OCI-LY1 (cell line): ENCODE measurements at regions not wholly inside any gene's neighbourhood (a gene's known extent, or its start where the extent isn't known, plus 50 kb on each side); places are given as distances from the start of the nearest gene placed in this dataset.

ENCODE experiments used
- H2AFZ ChIP-seq: fragments of 200-600 bp; sonication (generic), shearing (Covaris generic); 2 replicates; pipeline ENCODE4 v1.6.0; 2014; ENCODE audit warnings: antibody characterized with exemption, mild to moderate bottlenecking, low read length
- H3F3A ChIP-seq: fragments of 200-600 bp; sonication (generic), shearing (Covaris generic); 2 replicates; pipeline ENCODE4 v1.6.0; 2014; ENCODE audit warnings: mild to moderate bottlenecking, antibody characterized with exemption, low read length, moderate library complexity; ENCODE audit not compliant: insufficient read depth
- H3K27ac ChIP-seq: fragments of 200-600 bp; sonication (generic); 2 replicates; pipeline ENCODE4 v1.5.1; 2014; ENCODE audit warnings: low read length, mixed run types, mild to moderate bottlenecking, low read depth; ENCODE audit not compliant: poor library complexity, severe bottlenecking
- H3K27me3 ChIP-seq: fragments of 200-600 bp; sonication (generic); 2 replicates; pipeline ENCODE4 v1.6.0; 2014; ENCODE audit warnings: antibody characterized with exemption, mild to moderate bottlenecking, low read length, moderate library complexity; ENCODE audit not compliant: insufficient read depth
- H3K36me3 ChIP-seq: fragments of 200-600 bp; sonication (generic); 2 replicates; pipeline ENCODE4 v1.6.1; 2014; ENCODE audit warnings: mild to moderate bottlenecking, antibody characterized with exemption, low read length, moderate library complexity, mixed read lengths; ENCODE audit not compliant: insufficient read depth
- H3K4me1 ChIP-seq: fragments of 200-600 bp; sonication (generic); 2 replicates; pipeline ENCODE4 v1.5.1; 2014; ENCODE audit warnings: mild to moderate bottlenecking, low read length, moderate library complexity; ENCODE audit not compliant: insufficient read depth, severe bottlenecking
- H3K4me2 ChIP-seq: fragments of 200-600 bp; sonication (generic), shearing (Covaris generic); 2 replicates; pipeline ENCODE4 v1.6.1; 2014; ENCODE audit warnings: low read length
- H3K4me3 ChIP-seq: fragments of 200-600 bp; sonication (generic); 2 replicates; pipeline ENCODE4 v1.5.1; 2014; ENCODE audit warnings: low read length, low read depth, mild to moderate bottlenecking, mixed read lengths; ENCODE audit not compliant: poor library complexity, severe bottlenecking
- H3K79me2 ChIP-seq: fragments of 200-600 bp; shearing (Covaris generic); 2 replicates; pipeline ENCODE4 v1.6.1; 2016; ENCODE audit warnings: mixed run types, low read length, mixed read lengths; ENCODE audit not compliant: insufficient read depth
- H3K9ac ChIP-seq: fragments of 200-600 bp; sonication (generic), shearing (Covaris generic); 2 replicates; pipeline ENCODE4 v1.6.1; 2014; ENCODE audit warnings: mild to moderate bottlenecking, low read length, mixed read lengths
- H3K9me2 ChIP-seq: fragments of 200-600 bp; sonication (generic), shearing (Covaris generic); 2 replicates; pipeline ENCODE4 v1.6.1; 2014; ENCODE audit warnings: low read depth, mild to moderate bottlenecking, low read length, mixed read lengths
- H3K9me3 ChIP-seq: fragments of 200-600 bp; shearing (Covaris generic); 2 replicates; pipeline ENCODE4 v1.6.1; 2014; ENCODE audit warnings: low read length, mixed read lengths
- H4K20me1 ChIP-seq: fragments of 200-600 bp; sonication (generic), shearing (Covaris generic); 2 replicates; pipeline ENCODE4 v1.6.0; 2016; ENCODE audit warnings: mild to moderate bottlenecking, low read length; ENCODE audit not compliant: insufficient read depth
- CTCF ChIP-seq: fragments of 200-600 bp; sonication (generic), shearing (Covaris generic); IDR thresholded peaks from 2 replicates; pipeline ENCODE4 v1.5.1; 2017; ENCODE audit warnings: mild to moderate bottlenecking, antibody characterized with exemption, low read length, moderate library complexity, mixed read lengths
- EZH2 ChIP-seq: fragments of 200-600 bp; sonication (generic), shearing (Covaris generic); IDR thresholded peaks from 2 replicates; pipeline ENCODE4 v1.8.0; 2017; ENCODE audit warnings: borderline replicate concordance, mixed run types, mild to moderate bottlenecking, antibody characterized with exemption, low read length, moderate library complexity, mixed read lengths

- H3K4me1 ChIP-seq = no peaks in the 10 kb centered on the region
- no peak for TF ChIP-seq EZH2
- no peak for TF ChIP-seq CTCF
- H4K20me1 ChIP-seq = no peaks in the 10 kb centered on the region
- no peak overlapping the region for H3K4me2 ChIP-seq
- no peak overlapping the region for H2AFZ ChIP-seq
- no peaks in the 10 kb centered on the region for H3K9me2 ChIP-seq
- H3K36me3 ChIP-seq = no peaks in the 10 kb centered on the region
- no peaks in the 10 kb centered on the region for H3K27me3 ChIP-seq
- no peak overlapping the region for H3K27ac ChIP-seq
- no peaks in the 10 kb centered on the region for H3K79me2 ChIP-seq
- no peaks in the 10 kb centered on the region for H3K9me3 ChIP-seq
- H3K4me3 ChIP-seq = no peak overlapping the region
- H3K9ac ChIP-seq = no peak overlapping the region
- H3F3A ChIP-seq = no peaks in the 10 kb centered on the region
Observed at GRCh38 chr7:79570903-79571302, 117.4 kb upstream of the MAGI2 start.

- H3K27me3 ChIP-seq = no peaks in the 10 kb centered on the region
- H2AFZ ChIP-seq = no peak overlapping the region
- H3K4me2 ChIP-seq = no peak overlapping the region
- no peaks in the 10 kb centered on the region for H3K9me3 ChIP-seq
- H3K4me1 ChIP-seq = no peaks in the 10 kb centered on the region
- no peak overlapping the region for H3K9ac ChIP-seq
- H3K79me2 ChIP-seq = no peaks in the 10 kb centered on the region
- TF ChIP-seq EZH2 = no peak
- TF ChIP-seq CTCF = no peak
- H4K20me1 ChIP-seq = no peaks in the 10 kb centered on the region
- no peak overlapping the region for H3K27ac ChIP-seq
- no peaks in the 10 kb centered on the region for H3F3A ChIP-seq
- no peak overlapping the region for H3K4me3 ChIP-seq
- H3K36me3 ChIP-seq = no peaks in the 10 kb centered on the region
- H3K9me2 ChIP-seq = no peaks in the 10 kb centered on the region
Observed at GRCh38 chr7:79563821-79564522, 110.5 kb upstream of the MAGI2 start.

- H3K9me2 ChIP-seq = no peaks in the 10 kb centered on the region
- H3K4me2 ChIP-seq = no peak overlapping the region
- no peaks in the 10 kb centered on the region for H3K79me2 ChIP-seq
- H3K9ac ChIP-seq = no peak overlapping the region
- no peaks in the 10 kb centered on the region for H3K36me3 ChIP-seq
- H3K27ac ChIP-seq = no peak overlapping the region
- H3K4me3 ChIP-seq = no peak overlapping the region
- H3K9me3 ChIP-seq = no peaks in the 10 kb centered on the region
- H3K27me3 ChIP-seq = no peaks in the 10 kb centered on the region
- no peaks in the 10 kb centered on the region for H3K4me1 ChIP-seq
- H4K20me1 ChIP-seq = no peaks in the 10 kb centered on the region
- H2AFZ ChIP-seq = no peak overlapping the region
- H3F3A ChIP-seq = no peaks in the 10 kb centered on the region
- TF ChIP-seq CTCF (no peak), EZH2 (no peak)
Observed at GRCh38 chr7:79555571-79555970, 102.1 kb upstream of the MAGI2 start.
